ENCODE measurements at regions not wholly inside any gene's neighbourhood (a gene's known extent, or its start where the extent isn't known, plus 50 kb on each side); places are given as distances from the start of the nearest gene placed in this dataset.

DNA sequence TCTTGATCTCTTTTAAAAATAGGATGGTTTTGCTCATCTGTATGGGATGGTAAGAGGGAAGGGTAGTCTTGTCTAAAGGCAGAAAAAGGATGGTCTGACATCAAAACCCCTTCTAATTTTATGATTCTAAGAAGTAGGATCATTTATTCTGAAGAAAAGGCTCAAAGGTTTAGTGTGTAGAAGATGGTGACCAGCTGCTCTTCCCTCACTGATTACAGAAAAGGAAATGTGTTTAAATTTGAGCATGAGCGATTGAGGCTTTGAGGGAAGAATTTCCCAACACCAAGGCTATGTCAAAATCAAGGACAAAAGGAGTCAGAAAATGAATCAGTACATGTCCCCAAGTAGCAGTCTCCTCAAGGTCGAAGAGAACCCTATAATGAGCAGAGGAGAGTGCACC, 909.8 kb downstream of the EFNB2 start:
- TF ChIP-seq REST (IDR thresholded peaks at IDR 0.05; ENCODE audit: low read depth) (no peak), EP300 (IDR thresholded peaks at IDR 0.05; ENCODE audit: borderline replicate concordance) (no peak)
